ENCODE measurements at regions not wholly inside any gene's neighbourhood (a gene's known extent, or its start where the extent isn't known, plus 50 kb on each side); places are given as distances from the start of the nearest gene placed in this dataset.

DNA sequence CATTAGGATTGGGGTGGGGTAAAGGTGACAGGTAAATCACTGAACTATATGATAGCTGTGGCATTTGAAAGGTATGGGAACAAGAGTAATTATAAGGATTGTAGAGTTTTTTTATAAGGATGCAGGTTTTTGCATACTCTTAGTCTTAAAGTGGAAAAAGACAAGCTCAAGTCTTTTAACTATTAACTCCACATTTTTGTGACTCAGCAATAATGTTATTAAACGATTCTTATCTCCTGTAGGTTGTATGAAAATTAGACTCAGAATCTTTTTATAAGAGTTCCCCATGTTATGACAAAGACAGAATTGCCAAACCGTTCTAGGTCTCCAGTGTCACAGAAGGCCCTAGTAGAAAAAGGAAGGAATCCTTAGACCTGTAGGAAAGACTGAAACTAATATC is 49.9 kb upstream of the TTLL7 start:
- TF ChIP-seq, protein P1, sequence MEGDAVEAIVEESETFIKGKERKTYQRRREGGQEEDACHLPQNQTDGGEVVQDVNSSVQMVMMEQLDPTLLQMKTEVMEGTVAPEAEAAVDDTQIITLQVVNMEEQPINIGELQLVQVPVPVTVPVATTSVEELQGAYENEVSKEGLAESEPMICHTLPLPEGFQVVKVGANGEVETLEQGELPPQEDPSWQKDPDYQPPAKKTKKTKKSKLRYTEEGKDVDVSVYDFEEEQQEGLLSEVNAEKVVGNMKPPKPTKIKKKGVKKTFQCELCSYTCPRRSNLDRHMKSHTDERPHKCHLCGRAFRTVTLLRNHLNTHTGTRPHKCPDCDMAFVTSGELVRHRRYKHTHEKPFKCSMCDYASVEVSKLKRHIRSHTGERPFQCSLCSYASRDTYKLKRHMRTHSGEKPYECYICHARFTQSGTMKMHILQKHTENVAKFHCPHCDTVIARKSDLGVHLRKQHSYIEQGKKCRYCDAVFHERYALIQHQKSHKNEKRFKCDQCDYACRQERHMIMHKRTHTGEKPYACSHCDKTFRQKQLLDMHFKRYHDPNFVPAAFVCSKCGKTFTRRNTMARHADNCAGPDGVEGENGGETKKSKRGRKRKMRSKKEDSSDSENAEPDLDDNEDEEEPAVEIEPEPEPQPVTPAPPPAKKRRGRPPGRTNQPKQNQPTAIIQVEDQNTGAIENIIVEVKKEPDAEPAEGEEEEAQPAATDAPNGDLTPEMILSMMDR (IDR thresholded peaks at IDR 0.05; ENCODE audit: low read depth, low read length), result no peak

More for the DNA sequence above, 49.9 kb upstream of the TTLL7 start:
- no peak overlapping the region for H3K4me3 ChIP-seq (ENCODE audit: low read depth, low read length)

All from WI38 (cell line).